ENCODE measurements at regions not wholly inside any gene's neighbourhood (a gene's known extent, or its start where the extent isn't known, plus 50 kb on each side); places are given as distances from the start of the nearest gene placed in this dataset.

DNA sequence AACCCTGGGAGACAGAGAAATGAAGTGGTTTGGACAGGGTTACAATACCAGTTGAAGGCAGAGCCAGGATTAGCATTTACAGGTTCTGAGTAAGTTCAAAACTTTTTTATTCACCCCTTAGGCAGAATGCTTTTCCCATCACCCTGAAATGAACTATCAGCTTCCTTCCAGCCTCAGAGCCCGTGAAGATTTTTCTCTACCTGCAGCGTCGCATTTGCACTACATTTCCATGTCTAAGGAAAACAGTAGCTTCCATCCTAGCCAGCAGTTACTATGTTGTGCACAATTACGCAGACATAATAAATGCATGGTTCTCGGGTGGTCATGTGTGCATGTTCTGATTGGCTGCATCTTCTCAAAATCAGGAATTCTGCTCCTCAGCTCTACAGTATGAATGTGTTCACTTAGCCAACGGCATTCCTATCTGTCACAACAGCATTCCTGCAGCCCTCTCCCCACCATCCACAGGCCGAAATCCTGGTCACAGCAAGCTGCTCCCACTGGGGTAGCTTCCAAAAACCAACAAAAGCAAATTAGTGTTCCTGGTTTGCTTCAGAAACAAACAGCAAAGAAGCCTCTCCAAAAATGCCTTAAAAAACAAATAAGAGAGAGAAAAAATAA, 510.8 kb upstream of the SEMA6D start:
- Histone ChIP-seq H3K4me1 (replicated peaks in 1 of 4; ENCODE audit: control insufficient read depth in 3 of 4, insufficient read depth in 4 of 4, low read length in 3 of 4) (peaks cover 6 to 15% (median 10%) of the 10 kb centered on the region in 4 experiments; a peak in 6 of 7 replicates), H2BK20ac (ENCODE audit: low read length) (no peak overlapping the region), H3K79me2 (ENCODE audit: control insufficient read depth in 1 of 2, insufficient read depth in 2 of 2, low read length in 2 of 2) (no peaks in the 10 kb centered on the region), H4K20me1 (replicated peaks in 1 of 2; ENCODE audit: control insufficient read depth in 1 of 2, insufficient read depth in 2 of 2, low read length in 2 of 2) (no peaks in the 10 kb centered on the region), H4K8ac (ENCODE audit: extremely low read depth, insufficient read depth, low read length) (no peak overlapping the region), H3K4me2 (ENCODE audit: insufficient read depth in 1 of 2, low read depth in 2 of 2, low read length in 2 of 2) (peak overlapping the region; percentile 50), H2BK5ac (ENCODE audit: low read depth, low read length) (peak overlapping the region; percentile 8; the same call in 1 of the 2 replicates), H3K9ac (replicated peaks in 1 of 4; ENCODE audit: extremely low read depth in 1 of 4, low read depth in 3 of 4, low read length in 3 of 4) (no peak overlapping the region), H2AFZ (ENCODE audit: low read length) (0 out of 2 replicates have a peak overlapping the region, but pooled peaks have one; percentile 10), H2BK15ac (ENCODE audit: low read length) (no peak overlapping the region), H2AK5ac (ENCODE audit: low read depth, low read length) (no peak overlapping the region), H3K18ac (ENCODE audit: extremely low read depth, low read length) (no peak overlapping the region), H3K27me3 (replicated peaks in 1 of 4; ENCODE audit: control insufficient read depth in 3 of 4, extremely low read depth in 1 of 4, insufficient read depth in 3 of 4, low read length in 3 of 4) (no peaks in the 10 kb centered on the region), H3K14ac (ENCODE audit: insufficient read length) (no peak overlapping the region), H3K23me2 (ENCODE audit: low read depth, low read length) (no peaks in the 10 kb centered on the region), H2BK12ac (ENCODE audit: low read depth, low read length) (no peak overlapping the region), H3K79me1 (ENCODE audit: low read depth, low read length) (no peaks in the 10 kb centered on the region), H4K91ac (replicated peaks; ENCODE audit: insufficient read length, low read length) (peak overlapping the region; percentile 50), H3K4ac (replicated peaks; ENCODE audit: insufficient read length, low read depth, low read length) (no peak overlapping the region), H3K4me3 (ENCODE audit: extremely low read depth in 1 of 4, insufficient read depth in 2 of 4, low read depth in 3 of 4, low read length in 4 of 4) (no peak overlapping the region), H3K36me3 (ENCODE audit: control insufficient read depth in 2 of 4, insufficient read depth in 4 of 4, low read length in 3 of 4) (no peaks in the 10 kb centered on the region), H4K5ac (ENCODE audit: insufficient read length, low read depth, low read length) (no peak overlapping the region), H3K27ac (ENCODE audit: low read depth, low read length) (no peak overlapping the region), H2BK120ac (replicated peaks; ENCODE audit: low read depth, low read length) (no peak overlapping the region), H3K23ac (ENCODE audit: insufficient read length) (no peak overlapping the region), H3K9me3 (ENCODE audit: insufficient read depth in 2 of 2, low read depth in 1 of 2, low read length in 1 of 2) (no peaks in the 10 kb centered on the region), H3K56ac (replicated peaks; ENCODE audit: insufficient read length, low read depth, low read length) (no peak overlapping the region)
- TF ChIP-seq TEAD4 (IDR thresholded peaks at IDR 0.05; ENCODE audit: low read depth, low read length) (peak; percentile 81), EZH2 (IDR thresholded peaks at IDR 0.05; ENCODE audit: low read depth, low read length, severe bottlenecking) (no peak), SP2 (IDR thresholded peaks at IDR 0.05; ENCODE audit: low read length) (no peak), HDAC6 (IDR thresholded peaks at IDR 0.05; ENCODE audit: low read depth, low read length) (no peak), EP300 (IDR thresholded peaks at IDR 0.05; ENCODE audit: borderline replicate concordance in 1 of 2, low read depth in 2 of 2, low read length in 2 of 2) (no peak), HDAC2 (IDR thresholded peaks at IDR 0.05; ENCODE audit: borderline replicate concordance in 1 of 2, low read depth in 2 of 2, low read length in 2 of 2) (no peak)
- no peak for DNase-seq (ENCODE audit: low read depth in 1 of 2, low spot score in 2 of 2)
- POLR2A ChIA-PET (ENCODE audit: partially characterized antibody), result interaction anchor here (1.2 kb wide), 1 partner anchor 35 kb away, joined by 4 read pairs; no protein-coding TSS in a partner anchor
- FAIRE-seq, result peak; percentile 39
- WGBS, 2 experiments (ENCODE audit: extremely low coverage in 1 of 2, insufficient coverage in 1 of 2, insufficient read length in 1 of 2, insufficient replicate concordance in 2 of 2, low coverage in 1 of 2, low lambda C conversion rate in 2 of 2, missing lambda C conversion rate in 1 of 2), result 39% methylated on average over 7 of the region's 7 CpGs; no CpG with 5 or more reads in 1 of the 2 experiments
- CTCF ChIA-PET (ENCODE audit: partially characterized antibody), result interaction anchor here (0.9 to 1.1 kb wide), 2 partner anchors 270 to 504 kb away, joined by 3 read pairs; no protein-coding TSS in a partner anchor

All from H1 (cell line).